Caki2 (cell line): ENCODE measurements at regions not wholly inside any gene's neighbourhood (a gene's known extent, or its start where the extent isn't known, plus 50 kb on each side); places are given as distances from the start of the nearest gene placed in this dataset.

Experiments used
- DNase-seq: peaks from one replicate; pipeline ENCODE4 v3.0.0-alpha.2; 2015; ENCODE audit warnings: low read depth
- in situ Hi-C: cut with HindIII; loops from 2 replicates; pipeline ENCODE4 v1.10.0; 2016; ENCODE audit warnings: low sequenced_read_pairs, low pct_unique_long_range_greater_than_20kb, mixed read lengths

- no peak for DNase-seq
- in situ Hi-C loops, result no loop called here
Observed at GRCh38 chr18:25451077-25451658, 99.2 kb upstream of the ZNF521 start.

DNA sequence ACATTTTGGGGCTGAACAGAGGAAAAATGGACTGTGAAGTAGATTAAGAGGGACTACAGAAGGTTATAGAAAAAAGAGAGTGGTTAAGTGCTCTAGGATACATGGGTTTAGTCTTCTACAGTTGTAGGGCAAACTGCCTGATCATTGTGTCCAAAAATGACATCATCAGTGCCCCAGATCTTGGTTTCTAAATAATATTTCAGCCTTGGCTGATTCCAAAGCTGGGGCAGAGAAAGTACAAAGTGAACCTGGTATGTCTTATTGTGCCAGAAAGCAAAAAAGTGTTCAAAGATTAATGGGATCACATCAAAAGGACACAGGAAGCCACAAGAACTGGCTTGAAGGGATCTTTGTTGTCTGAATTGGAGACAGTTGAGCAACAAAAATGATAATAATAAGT is 97.1 kb upstream of the ZNF521 start:
- in situ Hi-C loops, result no loop called here
- DNase-seq, result no peak

GRCh38 chr18:25446972-25447371 is 95.0 kb upstream of the ZNF521 start:
- no peak for DNase-seq
- in situ Hi-C loops, result no loop called here

- DNase-seq, result no peak
- in situ Hi-C loops, result no loop called here
Observed at GRCh38 chr18:25445430-25445829, 93.5 kb upstream of the ZNF521 start.

DNA sequence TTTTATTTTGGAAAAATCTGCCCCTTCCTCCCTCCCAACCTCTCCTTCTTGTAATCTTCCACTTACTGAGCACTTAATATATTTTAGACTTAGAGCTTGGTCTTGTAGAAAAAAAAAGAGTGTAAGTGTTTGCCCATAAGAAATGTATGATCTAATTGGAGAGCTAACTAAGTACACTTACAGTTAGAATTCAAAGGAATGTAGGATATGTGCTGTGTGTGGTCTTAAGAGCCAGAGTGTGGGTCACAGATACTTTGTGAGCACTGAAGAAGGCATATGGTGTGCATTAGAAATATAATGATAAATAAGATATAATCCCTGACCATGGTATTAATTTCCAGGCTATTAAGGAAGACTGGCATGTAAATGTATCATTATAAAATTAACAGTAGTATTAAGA is 91.8 kb upstream of the ZNF521 start:
- DNase-seq, result no peak
- in situ Hi-C loops, result no loop called here

DNA sequence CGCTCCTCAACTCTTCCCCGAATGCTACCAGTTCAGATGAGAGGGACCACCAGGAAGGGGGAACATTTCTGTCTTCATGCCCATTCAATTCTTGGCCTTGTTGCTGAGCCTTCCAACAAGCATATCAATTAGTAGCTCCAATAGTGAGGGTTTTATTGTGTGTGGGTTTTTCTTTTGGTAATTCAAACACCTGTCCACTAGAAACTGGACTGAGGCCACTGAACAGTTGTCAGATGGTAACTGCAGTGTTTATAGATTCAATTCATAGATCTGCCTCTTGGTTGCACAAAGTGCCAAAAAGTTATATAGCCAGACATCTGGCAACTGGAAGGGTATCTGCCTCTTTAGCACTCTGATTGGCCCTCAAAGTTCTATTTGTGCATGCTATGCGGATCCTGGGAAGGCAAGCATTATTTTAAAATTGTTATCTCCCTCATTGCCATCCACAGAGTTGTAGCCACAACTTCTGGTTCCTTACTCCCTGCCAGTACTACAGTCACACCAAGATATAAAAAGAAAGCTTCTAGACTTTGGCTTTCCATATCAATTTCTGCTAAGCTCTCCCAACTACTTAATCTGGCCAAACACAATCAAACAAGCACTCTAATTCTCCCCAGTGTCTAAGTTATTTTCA is 83.3 kb upstream of the ZNF521 start:
- in situ Hi-C loops, result no loop called here
- DNase-seq, result no peak

GRCh38 chr18:25434745-25435144 is 82.8 kb upstream of the ZNF521 start:
- in situ Hi-C loops, result no loop called here
- no peak for DNase-seq

- in situ Hi-C loops, result no loop called here
- no peak for DNase-seq
Observed at GRCh38 chr18:25433590-25433989, 81.6 kb upstream of the ZNF521 start.

DNA sequence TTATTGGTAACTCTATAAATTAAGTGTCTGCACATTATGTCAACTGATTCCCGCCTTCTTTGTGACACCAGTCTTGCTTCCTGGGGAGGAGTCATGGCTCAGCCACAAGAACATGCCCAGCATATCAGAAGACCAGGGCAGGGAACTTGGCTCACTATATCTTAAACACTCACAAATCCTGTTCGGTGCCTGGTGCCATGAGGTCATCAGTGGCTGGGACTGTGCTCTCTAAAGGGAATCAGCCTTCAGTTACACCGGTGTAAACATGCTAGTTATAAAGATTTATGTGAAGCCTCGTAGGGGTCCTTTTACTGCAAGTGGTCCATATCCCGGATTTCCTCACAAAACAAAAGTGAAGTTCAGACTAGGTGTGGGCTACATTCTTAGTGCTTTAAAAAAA is 73.1 kb upstream of the ZNF521 start:
- in situ Hi-C loops, result no loop called here
- no peak for DNase-seq

- DNase-seq, result no peak
Observed at GRCh38 chr18:25423760-25424159, 71.8 kb upstream of the ZNF521 start.

DNA sequence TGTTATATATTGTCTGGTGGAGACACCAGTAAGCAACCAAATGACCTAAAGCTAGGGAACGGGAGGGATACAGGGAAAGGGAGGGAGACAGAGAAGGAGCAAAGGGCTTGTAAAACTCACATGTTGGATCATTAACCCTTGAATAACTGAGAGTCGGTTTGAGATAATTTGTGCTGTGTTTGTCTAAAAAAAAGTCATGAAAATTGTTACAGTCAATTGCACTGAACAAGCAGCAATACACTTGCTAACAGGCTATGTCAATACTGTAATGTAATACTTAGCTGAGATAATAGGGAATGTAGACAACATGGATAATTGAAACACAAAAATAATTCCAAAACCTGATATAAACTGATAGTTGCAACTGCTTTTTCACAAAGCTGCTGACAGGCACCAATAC is 71.3 kb upstream of the ZNF521 start:
- DNase-seq, result no peak
- in situ Hi-C loops, result no loop called here

More at GRCh38 chr18:25423760-25424159, 71.8 kb upstream of the ZNF521 start:
- in situ Hi-C loops, result no loop called here

GRCh38 chr18:25422230-25422629 is 70.3 kb upstream of the ZNF521 start:
- in situ Hi-C loops, result no loop called here
- DNase-seq, result no peak

DNA sequence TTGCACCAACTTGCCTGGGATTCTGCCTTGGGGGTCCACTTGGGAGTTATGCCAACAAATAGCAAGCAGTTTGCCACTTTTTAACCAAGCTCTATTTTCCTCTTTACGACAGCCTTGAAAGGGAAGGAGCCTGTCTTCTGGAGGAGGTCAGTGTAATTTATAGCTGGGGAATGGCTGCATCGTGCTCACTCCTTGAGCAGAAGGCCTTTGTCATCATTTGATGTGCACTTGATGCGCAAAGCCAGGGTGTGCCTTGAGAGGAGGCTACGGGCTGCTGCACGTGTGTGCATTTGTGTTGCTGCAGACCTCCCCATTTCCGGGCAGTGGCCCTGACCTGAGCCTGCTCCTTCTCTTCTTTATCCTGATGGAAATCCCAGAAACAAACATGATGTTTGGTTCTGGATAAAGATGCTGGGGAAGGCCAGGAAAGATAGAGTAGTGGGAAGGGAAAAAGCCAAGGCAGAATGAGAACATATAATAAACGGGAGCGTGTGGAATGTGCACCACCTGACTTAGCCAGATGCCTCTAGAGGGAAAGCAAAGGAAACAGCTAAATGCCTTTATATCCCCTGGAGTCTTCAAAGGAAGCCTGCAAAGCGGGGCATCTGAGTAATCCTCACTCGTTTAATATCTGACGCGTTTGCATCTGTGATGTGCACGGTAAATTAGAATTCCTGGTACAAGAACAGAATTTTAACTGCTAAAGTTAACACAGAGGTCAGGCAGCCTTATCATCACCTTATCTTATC is 68.3 kb upstream of the ZNF521 start:
- in situ Hi-C loops, result no loop called here
- DNase-seq, result no peak

- in situ Hi-C loops, result no loop called here
Observed at GRCh38 chr18:25416374-25416773, 64.4 kb upstream of the ZNF521 start.

GRCh38 chr18:25409971-25410370 is 58.0 kb upstream of the ZNF521 start:
- in situ Hi-C loops, result no loop called here
- no peak for DNase-seq

More at GRCh38 chr18:25416374-25416773, 64.4 kb upstream of the ZNF521 start:
- DNase-seq, result no peak

GRCh38 chr18:25408293-25408692 is 56.3 kb upstream of the ZNF521 start:
- no peak for DNase-seq
- in situ Hi-C loops, result no loop called here
